ENCODE measurements at regions not wholly inside any gene's neighbourhood (a gene's known extent, or its start where the extent isn't known, plus 50 kb on each side); places are given as distances from the start of the nearest gene placed in this dataset.

DNA sequence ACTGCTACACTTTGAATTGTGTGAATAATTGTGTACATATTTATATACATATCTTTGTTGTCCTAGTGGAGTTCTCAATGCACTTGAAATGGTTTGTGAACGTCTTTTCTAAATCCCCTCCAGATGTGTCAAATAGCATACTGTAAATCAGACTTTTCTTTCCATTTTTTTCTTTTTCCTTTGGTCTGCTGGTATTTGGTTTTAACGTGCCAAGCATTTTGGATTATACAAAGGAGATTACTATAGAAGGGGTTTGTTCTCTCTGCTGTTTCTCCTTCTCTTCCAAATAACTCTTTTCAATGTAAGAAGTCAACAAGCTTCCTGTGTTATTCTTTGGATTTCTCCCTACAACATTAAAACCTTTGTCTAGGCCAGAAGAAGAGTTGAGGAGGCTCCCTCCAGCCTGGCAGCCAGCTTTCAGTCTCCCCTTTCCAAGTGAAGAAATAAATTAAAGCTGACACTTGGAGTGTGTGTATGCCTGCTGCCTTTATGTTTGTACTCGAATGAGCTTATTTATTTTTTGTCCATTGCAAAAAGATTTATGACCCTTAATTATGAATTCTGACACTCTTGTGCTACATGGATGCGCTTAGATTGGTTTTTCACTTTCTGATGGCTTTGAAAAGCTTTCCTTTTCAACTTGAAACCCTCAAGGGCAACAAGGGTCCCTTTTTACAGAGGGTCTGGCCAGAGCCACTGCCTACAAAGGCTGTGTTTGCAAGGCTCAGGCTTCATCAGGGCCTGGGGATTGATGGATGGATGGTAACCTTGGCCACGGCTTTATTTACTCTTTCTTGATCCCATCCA, 107.8 kb downstream of the RAB18 start:
- TF ChIP-seq, protein P1, sequence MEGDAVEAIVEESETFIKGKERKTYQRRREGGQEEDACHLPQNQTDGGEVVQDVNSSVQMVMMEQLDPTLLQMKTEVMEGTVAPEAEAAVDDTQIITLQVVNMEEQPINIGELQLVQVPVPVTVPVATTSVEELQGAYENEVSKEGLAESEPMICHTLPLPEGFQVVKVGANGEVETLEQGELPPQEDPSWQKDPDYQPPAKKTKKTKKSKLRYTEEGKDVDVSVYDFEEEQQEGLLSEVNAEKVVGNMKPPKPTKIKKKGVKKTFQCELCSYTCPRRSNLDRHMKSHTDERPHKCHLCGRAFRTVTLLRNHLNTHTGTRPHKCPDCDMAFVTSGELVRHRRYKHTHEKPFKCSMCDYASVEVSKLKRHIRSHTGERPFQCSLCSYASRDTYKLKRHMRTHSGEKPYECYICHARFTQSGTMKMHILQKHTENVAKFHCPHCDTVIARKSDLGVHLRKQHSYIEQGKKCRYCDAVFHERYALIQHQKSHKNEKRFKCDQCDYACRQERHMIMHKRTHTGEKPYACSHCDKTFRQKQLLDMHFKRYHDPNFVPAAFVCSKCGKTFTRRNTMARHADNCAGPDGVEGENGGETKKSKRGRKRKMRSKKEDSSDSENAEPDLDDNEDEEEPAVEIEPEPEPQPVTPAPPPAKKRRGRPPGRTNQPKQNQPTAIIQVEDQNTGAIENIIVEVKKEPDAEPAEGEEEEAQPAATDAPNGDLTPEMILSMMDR (IDR thresholded peaks at IDR 0.05), result no peak
- TF ChIP-seq POLR2AphosphoS5 (IDR thresholded peaks at IDR 0.05) (no peak), POLR2A (IDR thresholded peaks at IDR 0.05) (no peak), EP300 (IDR thresholded peaks at IDR 0.05) (no peak)
